WERI-Rb-1 (cell line): ENCODE measurements at regions not wholly inside any gene's neighbourhood (a gene's known extent, or its start where the extent isn't known, plus 50 kb on each side); places are given as distances from the start of the nearest gene placed in this dataset.

ENCODE experiments used
- DNase-seq: peaks from one replicate; pipeline ENCODE4 v3.0.0-alpha.2; 2020
- H3K27ac ChIP-seq: fragments of 250-450 bp; sonication (Bioruptor Pico); 2 replicates; pipeline ENCODE4 v1.5.1; 2020; ENCODE audit warnings: mild to moderate bottlenecking, moderate library complexity
- H3K27me3 ChIP-seq: fragments of 250-450 bp; sonication (Bioruptor Pico); 2 replicates; pipeline ENCODE4 v1.5.1; 2021; ENCODE audit warnings: mild to moderate bottlenecking, low read depth, moderate library complexity; ENCODE audit not compliant: insufficient read depth, severe bottlenecking
- H3K36me3 ChIP-seq: fragments of 250-450 bp; sonication (Bioruptor Pico); 2 replicates; pipeline ENCODE4 v1.5.1; 2020; ENCODE audit warnings: mild to moderate bottlenecking, moderate library complexity
- H3K4me3 ChIP-seq: 2 replicates; pipeline ENCODE4 v1.5.1; 2011; ENCODE audit warnings: low read depth, mild to moderate bottlenecking, control low read depth, low read length
- H3K9me3 ChIP-seq: fragments of 250-450 bp; sonication (Bioruptor Pico); 2 replicates; pipeline ENCODE4 v1.5.1; 2021; ENCODE audit warnings: mild to moderate bottlenecking, moderate library complexity; ENCODE audit not compliant: severe bottlenecking
- TF ChIP-seq, protein P1 (sequence below): IDR thresholded peaks from 2 replicates; pipeline ENCODE4 v1.5.1; 2011; ENCODE audit warnings: low read depth, mild to moderate bottlenecking, control low read depth, inconsistent platforms, low read length

DNA sequence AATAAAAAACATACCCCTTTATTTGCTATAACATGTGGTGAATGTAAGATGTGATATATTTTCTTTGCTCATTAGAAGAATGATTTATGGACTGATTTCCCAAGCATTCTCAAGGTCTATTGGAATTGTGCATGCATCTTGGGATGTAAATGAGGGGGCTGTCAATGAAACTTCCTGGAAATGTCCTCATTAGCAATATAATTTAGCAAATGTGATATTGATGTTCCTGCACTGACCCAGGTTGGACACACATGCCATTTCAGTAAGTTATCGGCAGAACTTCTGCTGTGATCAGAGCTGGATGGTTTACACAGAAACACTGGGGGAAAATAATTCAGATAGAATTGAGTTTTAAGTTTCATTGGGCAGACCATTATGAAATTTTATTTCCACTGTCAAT lies 99.9 kb downstream of the ELOVL4 start:
- TF ChIP-seq, protein P1, sequence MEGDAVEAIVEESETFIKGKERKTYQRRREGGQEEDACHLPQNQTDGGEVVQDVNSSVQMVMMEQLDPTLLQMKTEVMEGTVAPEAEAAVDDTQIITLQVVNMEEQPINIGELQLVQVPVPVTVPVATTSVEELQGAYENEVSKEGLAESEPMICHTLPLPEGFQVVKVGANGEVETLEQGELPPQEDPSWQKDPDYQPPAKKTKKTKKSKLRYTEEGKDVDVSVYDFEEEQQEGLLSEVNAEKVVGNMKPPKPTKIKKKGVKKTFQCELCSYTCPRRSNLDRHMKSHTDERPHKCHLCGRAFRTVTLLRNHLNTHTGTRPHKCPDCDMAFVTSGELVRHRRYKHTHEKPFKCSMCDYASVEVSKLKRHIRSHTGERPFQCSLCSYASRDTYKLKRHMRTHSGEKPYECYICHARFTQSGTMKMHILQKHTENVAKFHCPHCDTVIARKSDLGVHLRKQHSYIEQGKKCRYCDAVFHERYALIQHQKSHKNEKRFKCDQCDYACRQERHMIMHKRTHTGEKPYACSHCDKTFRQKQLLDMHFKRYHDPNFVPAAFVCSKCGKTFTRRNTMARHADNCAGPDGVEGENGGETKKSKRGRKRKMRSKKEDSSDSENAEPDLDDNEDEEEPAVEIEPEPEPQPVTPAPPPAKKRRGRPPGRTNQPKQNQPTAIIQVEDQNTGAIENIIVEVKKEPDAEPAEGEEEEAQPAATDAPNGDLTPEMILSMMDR, result no peak
- no peak for DNase-seq
- Histone ChIP-seq H3K9me3 (no peaks in the 10 kb centered on the region), H3K27me3 (no peaks in the 10 kb centered on the region), H3K27ac (no peak overlapping the region), H3K4me3 (no peak overlapping the region), H3K36me3 (no peaks in the 10 kb centered on the region)

DNA sequence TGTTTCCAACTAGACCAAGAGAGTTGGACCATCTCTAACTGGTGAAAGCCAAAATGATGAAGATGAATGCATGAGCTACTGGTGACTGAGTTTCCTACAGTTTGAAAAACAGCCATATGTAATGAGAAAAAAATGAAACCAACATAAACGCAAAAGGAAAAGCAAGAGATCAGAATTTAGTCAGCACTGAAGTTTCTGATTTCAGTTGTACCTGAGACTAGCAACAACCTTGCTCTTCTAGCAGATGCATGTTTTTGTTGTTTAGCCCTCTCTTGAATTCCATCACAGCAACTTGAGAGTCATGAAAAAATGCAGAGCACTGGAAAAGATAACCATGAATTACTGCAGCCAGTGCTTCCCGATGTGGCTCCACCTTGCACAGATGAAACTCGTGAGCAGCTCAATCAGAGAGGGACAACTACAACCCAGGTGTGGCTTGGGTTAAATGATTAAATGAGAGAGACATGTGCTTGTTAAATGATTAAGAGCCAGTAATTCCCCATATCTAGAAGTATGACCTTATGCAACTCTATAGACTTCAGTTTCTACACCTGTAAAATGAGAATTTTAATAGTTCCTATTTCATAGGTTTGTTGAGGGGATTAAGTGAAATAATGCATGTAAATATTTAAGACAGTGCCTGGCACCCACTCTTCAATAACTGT lies 104.8 kb downstream of the ELOVL4 start:
- Histone ChIP-seq H3K27me3 (no peaks in the 10 kb centered on the region), H3K27ac (no peak overlapping the region), H3K36me3 (no peaks in the 10 kb centered on the region), H3K9me3 (no peaks in the 10 kb centered on the region), H3K4me3 (no peak overlapping the region)
- no peak for DNase-seq
- TF ChIP-seq, protein P1, result no peak

DNA sequence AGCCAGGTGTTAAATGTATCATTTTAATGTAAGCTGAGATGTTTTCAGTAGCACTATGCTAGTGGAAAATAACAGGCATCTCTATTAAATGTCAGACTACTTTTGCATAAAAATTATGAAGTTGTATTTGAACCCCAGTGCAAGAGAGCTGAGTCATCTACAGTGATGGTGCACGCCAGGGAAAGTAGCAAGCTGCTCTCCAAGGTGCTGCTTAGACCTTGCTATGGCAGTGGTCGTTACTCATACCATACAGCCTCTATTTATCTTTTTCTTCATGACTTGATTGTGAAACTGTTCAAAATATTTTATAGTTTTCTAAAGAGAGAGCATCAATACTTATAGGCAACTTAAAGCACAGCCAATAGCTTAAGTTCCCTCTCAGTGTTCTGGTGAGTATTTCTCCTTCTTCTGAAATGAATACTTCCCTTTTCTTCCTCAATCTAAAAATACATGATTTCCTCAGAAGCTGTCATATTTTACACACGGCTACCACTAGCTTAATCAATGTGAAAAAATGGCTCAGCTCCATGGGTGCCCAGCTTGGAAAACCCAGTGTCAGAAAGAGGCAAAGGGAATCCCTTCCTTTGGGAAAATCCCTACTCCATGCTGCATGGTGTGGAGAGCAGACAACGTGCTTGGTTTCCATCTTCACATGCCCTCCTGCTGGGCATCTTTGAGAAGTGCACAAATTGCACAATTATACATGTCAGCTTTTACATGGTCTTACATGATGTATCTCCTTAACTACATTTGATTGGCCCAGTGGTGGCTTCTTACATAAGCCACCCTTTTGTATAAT lies 105.6 kb downstream of the ELOVL4 start:
- no peak for DNase-seq
- H3K36me3 ChIP-seq, result no peaks in the 10 kb centered on the region
- no peaks in the 10 kb centered on the region for H3K9me3 ChIP-seq
- TF ChIP-seq, protein P1, result no peak
- H3K4me3 ChIP-seq, result no peak overlapping the region
- H3K27ac ChIP-seq, result no peak overlapping the region
- H3K27me3 ChIP-seq, result no peaks in the 10 kb centered on the region

DNA sequence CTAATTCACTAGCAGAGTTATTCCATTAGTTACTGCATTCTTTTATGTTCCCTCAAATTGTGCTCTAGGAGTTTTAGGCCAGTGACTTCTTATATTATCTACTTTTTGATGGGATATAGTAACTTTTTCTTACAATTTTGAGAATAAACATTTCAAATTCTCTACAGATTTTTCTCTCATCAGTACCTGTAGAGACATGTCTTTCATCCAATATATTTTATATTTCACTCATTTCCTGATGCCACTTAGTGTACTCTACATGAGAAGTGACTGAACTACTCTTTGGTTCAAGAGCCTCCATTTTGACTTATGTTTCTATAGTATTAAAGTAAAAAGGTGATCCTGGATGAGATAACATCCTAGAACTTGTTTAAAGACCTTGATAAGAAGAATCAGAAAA lies 108.5 kb downstream of the ELOVL4 start:
- Histone ChIP-seq H3K27me3 (no peaks in the 10 kb centered on the region), H3K9me3 (no peaks in the 10 kb centered on the region), H3K36me3 (no peaks in the 10 kb centered on the region), H3K27ac (no peak overlapping the region), H3K4me3 (no peak overlapping the region)
- TF ChIP-seq, protein P1, result no peak
- DNase-seq, result no peak

DNA sequence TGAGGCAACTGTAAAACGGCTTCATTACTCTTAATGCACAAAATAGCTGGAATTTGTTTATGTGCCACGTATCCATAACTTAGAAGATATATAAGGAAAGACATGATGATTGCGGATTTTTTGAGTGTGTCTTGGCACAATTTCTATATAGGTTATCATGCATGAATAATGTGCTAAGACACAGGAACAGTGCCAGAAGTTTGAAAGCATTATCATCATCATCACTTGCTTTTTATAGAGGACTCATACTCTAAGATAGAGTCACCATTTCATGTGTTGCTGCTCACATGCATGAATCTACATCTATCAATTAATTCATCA lies 113.4 kb downstream of the ELOVL4 start:
- no peak for DNase-seq
- H3K4me3 ChIP-seq, result no peak overlapping the region

More for the DNA sequence above, 113.4 kb downstream of the ELOVL4 start:
- H3K36me3 ChIP-seq, result no peaks in the 10 kb centered on the region
- TF ChIP-seq, protein P1, result no peak
- H3K9me3 ChIP-seq, result no peaks in the 10 kb centered on the region
- H3K27me3 ChIP-seq, result no peaks in the 10 kb centered on the region
- H3K27ac ChIP-seq, result no peak overlapping the region
